ENCODE measurements at regions not wholly inside any gene's neighbourhood (a gene's known extent, or its start where the extent isn't known, plus 50 kb on each side); places are given as distances from the start of the nearest gene placed in this dataset.

- peaks cover 4% of the 10 kb centered on the region for H3K4me1 ChIP-seq (ENCODE audit: insufficient read depth)
- no peaks in the 10 kb centered on the region for H3K36me3 ChIP-seq
- WGBS, 3 donors, result 50 to 54% (median 50%) methylated on average over 3 of the region's 3 CpGs
- DNase-seq, result no peak
- H3K4me3 ChIP-seq, result no peak overlapping the region
- H3K27ac ChIP-seq, result no peak overlapping the region
- intact Hi-C loops (cut with DNase I), result loop anchor here in 2 of 4 donors (5.0 to 10.0 kb wide), 2 partner anchors 88 to 200 kb away; no protein-coding TSS in a partner anchor
- H3K27me3 ChIP-seq, result no peaks in the 10 kb centered on the region
- no peak for TF ChIP-seq CTCF (IDR thresholded peaks at IDR 0.05)
- TF ChIP-seq EP300 (IDR thresholded peaks at IDR 0.05), result no peak
- TF ChIP-seq POLR2A (IDR thresholded peaks at IDR 0.05), result no peak
- H3K9me3 ChIP-seq, result no peaks in the 10 kb centered on the region
Observed at GRCh38 chr1:116854716-116855115, 55.0 kb upstream of the PTGFRN start.

DNA sequence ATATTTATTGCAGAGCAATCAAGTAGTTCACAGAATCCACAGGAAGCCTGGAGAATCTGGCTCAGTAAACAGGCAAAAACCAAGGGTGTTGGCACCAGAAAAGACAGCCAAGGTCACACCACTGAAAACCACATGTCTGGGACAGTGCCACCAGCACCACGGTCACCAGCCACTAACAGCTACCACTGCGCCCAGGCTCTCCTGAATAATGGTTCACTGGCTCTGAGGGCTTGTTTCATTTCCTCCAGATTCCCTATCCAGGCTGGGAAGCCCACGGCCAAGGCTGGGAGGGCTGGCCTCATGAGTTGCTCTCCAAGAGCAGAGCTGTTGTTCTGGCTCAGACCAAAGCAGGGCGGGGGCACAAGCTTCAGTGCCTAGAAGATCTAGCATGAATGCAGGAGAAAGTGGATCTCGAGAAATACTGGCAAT, 54.5 kb upstream of the PTGFRN start:
- intact Hi-C loops (cut with DNase I), result loop anchor here in 1 of 4 donors (10.0 kb wide), 1 partner anchor 200 kb away; no protein-coding TSS in a partner anchor
- WGBS, 3 donors, result 15 to 17% (median 15%) methylated on average over 5 of the region's 5 CpGs
- peak; percentile 25 to 59 (median 31) for DNase-seq

DNA sequence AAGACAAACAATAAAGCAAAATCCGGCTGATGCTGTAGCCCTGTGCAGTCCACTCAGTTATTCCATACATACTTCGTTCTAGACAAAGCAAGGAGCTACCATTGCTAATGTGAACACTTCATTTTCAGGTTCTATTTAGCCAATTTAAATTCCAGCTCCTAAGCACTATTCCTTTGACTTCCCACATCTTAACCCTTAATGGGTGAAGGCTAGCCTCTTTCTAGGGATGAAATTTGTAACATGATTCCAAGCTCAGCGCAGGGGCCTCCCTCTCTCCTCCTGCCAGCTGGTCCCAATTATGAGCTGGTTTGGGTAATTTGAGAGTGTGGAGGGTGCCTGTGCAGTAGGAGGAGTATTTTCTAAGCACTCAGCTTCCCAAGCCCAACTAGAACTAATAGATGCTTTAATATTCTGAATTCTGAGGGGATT, 53.9 kb upstream of the PTGFRN start:
- no peak for DNase-seq
- Histone ChIP-seq H3K4me1 (ENCODE audit: insufficient read depth) (peaks cover 4% of the 10 kb centered on the region), H3K27ac (no peak overlapping the region), H3K9me3 (no peaks in the 10 kb centered on the region), H3K4me3 (no peak overlapping the region), H3K27me3 (no peaks in the 10 kb centered on the region), H3K36me3 (no peaks in the 10 kb centered on the region)
- TF ChIP-seq POLR2A (IDR thresholded peaks at IDR 0.05), result no peak
- TF ChIP-seq EP300 (IDR thresholded peaks at IDR 0.05), result no peak
- TF ChIP-seq CTCF (IDR thresholded peaks at IDR 0.05), result no peak
- intact Hi-C loops (cut with DNase I), result loop anchor here in 1 of 4 donors (10.0 kb wide), 1 partner anchor 199 kb away; no protein-coding TSS in a partner anchor
- 19 to 24% (median 23%) methylated on average over 3 of the region's 3 CpGs for WGBS, 3 donors

More for the DNA sequence above, 54.5 kb upstream of the PTGFRN start:
- Histone ChIP-seq H3K36me3 (no peaks in the 10 kb centered on the region), H3K9me3 (no peaks in the 10 kb centered on the region), H3K27ac (no peak overlapping the region), H3K4me3 (no peak overlapping the region), H3K27me3 (no peaks in the 10 kb centered on the region), H3K4me1 (ENCODE audit: insufficient read depth) (peaks cover 4% of the 10 kb centered on the region)
- no peak for TF ChIP-seq EP300 (IDR thresholded peaks at IDR 0.05)
- no peak for TF ChIP-seq POLR2A (IDR thresholded peaks at IDR 0.05)
- no peak for TF ChIP-seq CTCF (IDR thresholded peaks at IDR 0.05)

DNA sequence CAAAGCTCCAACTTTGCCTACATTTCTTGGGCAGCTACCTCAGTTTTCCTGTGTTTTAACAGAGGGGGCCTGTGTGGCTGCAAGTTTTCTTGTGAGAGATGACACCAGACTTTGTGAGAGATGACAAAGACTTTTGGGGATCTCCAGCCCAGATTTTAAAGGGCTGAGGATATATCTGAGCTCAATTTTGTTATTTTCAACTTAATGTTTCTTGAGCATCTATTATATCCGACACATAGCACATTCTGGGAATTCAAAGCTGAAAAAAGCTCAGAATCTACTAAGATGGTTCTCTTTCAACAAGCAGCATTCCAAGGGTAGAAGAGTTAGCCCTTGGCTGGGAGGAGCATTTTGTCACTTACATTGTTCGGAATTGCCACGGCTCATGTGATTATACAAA, 53.4 kb upstream of the PTGFRN start:
- WGBS, 3 donors, result 89 to 97% (median 94%) methylated on average over 3 of the region's 3 CpGs
- DNase-seq, result no peak
- no peak for TF ChIP-seq CTCF (IDR thresholded peaks at IDR 0.05)
- TF ChIP-seq POLR2A (IDR thresholded peaks at IDR 0.05), result no peak
- TF ChIP-seq EP300 (IDR thresholded peaks at IDR 0.05), result no peak
- Histone ChIP-seq H3K4me3 (no peak overlapping the region), H3K27ac (no peak overlapping the region), H3K36me3 (no peaks in the 10 kb centered on the region), H3K4me1 (ENCODE audit: insufficient read depth) (peaks cover 4% of the 10 kb centered on the region), H3K27me3 (no peaks in the 10 kb centered on the region), H3K9me3 (no peaks in the 10 kb centered on the region)
- intact Hi-C loops (cut with DNase I), result loop anchor here in 1 of 4 donors (10.0 kb wide), 1 partner anchor 198 kb away; no protein-coding TSS in a partner anchor
